ENCODE measurements at regions not wholly inside any gene's neighbourhood (a gene's known extent, or its start where the extent isn't known, plus 50 kb on each side); places are given as distances from the start of the nearest gene placed in this dataset.

GRCh38 chr13:99782669-99783068 is 188.9 kb downstream of the ZIC5 start:
- Histone ChIP-seq H3K4me1 (ENCODE audit: control insufficient read depth, insufficient read depth, low read length) (no peaks in the 10 kb centered on the region), H3K9me3 (ENCODE audit: control insufficient read depth, low read length) (no peaks in the 10 kb centered on the region), H3K9ac (ENCODE audit: low read length) (no peak overlapping the region), H3K27me3 (ENCODE audit: control insufficient read depth, insufficient read depth, low read length) (no peaks in the 10 kb centered on the region), H3K4me3 (ENCODE audit: low read length) (no peak overlapping the region), H3K36me3 (ENCODE audit: control insufficient read depth, insufficient read depth, low read length) (no peaks in the 10 kb centered on the region)

- H3K9ac ChIP-seq (ENCODE audit: low read length): no peak overlapping the region
- H3K36me3 ChIP-seq (ENCODE audit: control insufficient read depth, insufficient read depth, low read length): no peaks in the 10 kb centered on the region
- no peaks in the 10 kb centered on the region for H3K27me3 ChIP-seq (ENCODE audit: control insufficient read depth, insufficient read depth, low read length)
- H3K9me3 ChIP-seq (ENCODE audit: control insufficient read depth, low read length): no peaks in the 10 kb centered on the region
- H3K4me3 ChIP-seq (ENCODE audit: low read length): no peak overlapping the region
- H3K4me1 ChIP-seq (ENCODE audit: control insufficient read depth, insufficient read depth, low read length): no peaks in the 10 kb centered on the region
Measured at GRCh38 chr13:99778500-99778899, 193.1 kb downstream of the ZIC5 start.

GRCh38 chr13:99777873-99778272 is 193.7 kb downstream of the ZIC5 start:
- Histone ChIP-seq H3K4me3 (ENCODE audit: low read length) (no peak overlapping the region), H3K9ac (ENCODE audit: low read length) (no peak overlapping the region), H3K4me1 (ENCODE audit: control insufficient read depth, insufficient read depth, low read length) (no peaks in the 10 kb centered on the region), H3K36me3 (ENCODE audit: control insufficient read depth, insufficient read depth, low read length) (no peaks in the 10 kb centered on the region), H3K9me3 (ENCODE audit: control insufficient read depth, low read length) (no peaks in the 10 kb centered on the region), H3K27me3 (ENCODE audit: control insufficient read depth, insufficient read depth, low read length) (no peaks in the 10 kb centered on the region)

GRCh38 chr13:99774644-99775043 is 196.9 kb downstream of the ZIC5 start:
- Histone ChIP-seq H3K27me3 (ENCODE audit: control insufficient read depth, insufficient read depth, low read length) (no peaks in the 10 kb centered on the region), H3K9ac (ENCODE audit: low read length) (no peak overlapping the region), H3K4me3 (ENCODE audit: low read length) (no peak overlapping the region), H3K9me3 (ENCODE audit: control insufficient read depth, low read length) (no peaks in the 10 kb centered on the region), H3K4me1 (ENCODE audit: control insufficient read depth, insufficient read depth, low read length) (no peaks in the 10 kb centered on the region), H3K36me3 (ENCODE audit: control insufficient read depth, insufficient read depth, low read length) (no peaks in the 10 kb centered on the region)

- H3K36me3 ChIP-seq (ENCODE audit: control insufficient read depth, insufficient read depth, low read length): no peaks in the 10 kb centered on the region
- H3K27me3 ChIP-seq (ENCODE audit: control insufficient read depth, insufficient read depth, low read length): no peaks in the 10 kb centered on the region
- H3K4me3 ChIP-seq (ENCODE audit: low read length): no peak overlapping the region
- no peak overlapping the region for H3K9ac ChIP-seq (ENCODE audit: low read length)
- no peaks in the 10 kb centered on the region for H3K4me1 ChIP-seq (ENCODE audit: control insufficient read depth, insufficient read depth, low read length)
- no peaks in the 10 kb centered on the region for H3K9me3 ChIP-seq (ENCODE audit: control insufficient read depth, low read length)
Measured at GRCh38 chr13:99768986-99769385, 202.6 kb downstream of the ZIC5 start.

- Histone ChIP-seq H3K36me3 (ENCODE audit: control insufficient read depth, insufficient read depth, low read length) (no peaks in the 10 kb centered on the region), H3K27me3 (ENCODE audit: control insufficient read depth, insufficient read depth, low read length) (no peaks in the 10 kb centered on the region), H3K9me3 (ENCODE audit: control insufficient read depth, low read length) (no peaks in the 10 kb centered on the region), H3K4me3 (ENCODE audit: low read length) (no peak overlapping the region), H3K4me1 (ENCODE audit: control insufficient read depth, insufficient read depth, low read length) (no peaks in the 10 kb centered on the region), H3K9ac (ENCODE audit: low read length) (no peak overlapping the region)
Measured at GRCh38 chr13:99766641-99767045, 204.9 kb downstream of the ZIC5 start.

GRCh38 chr13:99765869-99766268 is 205.7 kb downstream of the ZIC5 start:
- H3K9ac ChIP-seq (ENCODE audit: low read length): no peak overlapping the region
- H3K9me3 ChIP-seq (ENCODE audit: control insufficient read depth, low read length): no peaks in the 10 kb centered on the region

GRCh38 chr13:99760456-99760855 is 211.1 kb downstream of the ZIC5 start:
- H3K27me3 ChIP-seq (ENCODE audit: control insufficient read depth, insufficient read depth, low read length): no peaks in the 10 kb centered on the region
- no peaks in the 10 kb centered on the region for H3K36me3 ChIP-seq (ENCODE audit: control insufficient read depth, insufficient read depth, low read length)
- no peaks in the 10 kb centered on the region for H3K9me3 ChIP-seq (ENCODE audit: control insufficient read depth, low read length)
- H3K4me1 ChIP-seq (ENCODE audit: control insufficient read depth, insufficient read depth, low read length): no peaks in the 10 kb centered on the region
- H3K4me3 ChIP-seq (ENCODE audit: low read length): no peak overlapping the region
- no peak overlapping the region for H3K9ac ChIP-seq (ENCODE audit: low read length)

More at GRCh38 chr13:99765869-99766268, 205.7 kb downstream of the ZIC5 start:
- Histone ChIP-seq H3K27me3 (ENCODE audit: control insufficient read depth, insufficient read depth, low read length) (no peaks in the 10 kb centered on the region), H3K4me3 (ENCODE audit: low read length) (no peak overlapping the region), H3K4me1 (ENCODE audit: control insufficient read depth, insufficient read depth, low read length) (no peaks in the 10 kb centered on the region), H3K36me3 (ENCODE audit: control insufficient read depth, insufficient read depth, low read length) (no peaks in the 10 kb centered on the region)

- Histone ChIP-seq H3K36me3 (ENCODE audit: control insufficient read depth, insufficient read depth, low read length) (no peaks in the 10 kb centered on the region), H3K9me3 (ENCODE audit: control insufficient read depth, low read length) (no peaks in the 10 kb centered on the region), H3K4me3 (ENCODE audit: low read length) (no peak overlapping the region), H3K27me3 (ENCODE audit: control insufficient read depth, insufficient read depth, low read length) (no peaks in the 10 kb centered on the region), H3K9ac (ENCODE audit: low read length) (no peak overlapping the region), H3K4me1 (ENCODE audit: control insufficient read depth, insufficient read depth, low read length) (no peaks in the 10 kb centered on the region)
Measured at GRCh38 chr13:99759163-99759552, 212.4 kb downstream of the ZIC5 start.

- H3K4me1 ChIP-seq (ENCODE audit: control insufficient read depth, insufficient read depth, low read length): no peaks in the 10 kb centered on the region
- no peak overlapping the region for H3K4me3 ChIP-seq (ENCODE audit: low read length)
- H3K36me3 ChIP-seq (ENCODE audit: control insufficient read depth, insufficient read depth, low read length): no peaks in the 10 kb centered on the region
- no peak overlapping the region for H3K9ac ChIP-seq (ENCODE audit: low read length)
- H3K9me3 ChIP-seq (ENCODE audit: control insufficient read depth, low read length): no peaks in the 10 kb centered on the region
- H3K27me3 ChIP-seq (ENCODE audit: control insufficient read depth, insufficient read depth, low read length): no peaks in the 10 kb centered on the region
Measured at GRCh38 chr13:99758460-99759162, 213.0 kb downstream of the ZIC5 start.

- Histone ChIP-seq H3K36me3 (ENCODE audit: control insufficient read depth, insufficient read depth, low read length) (no peaks in the 10 kb centered on the region), H3K4me3 (ENCODE audit: low read length) (no peak overlapping the region), H3K9me3 (ENCODE audit: control insufficient read depth, low read length) (no peaks in the 10 kb centered on the region), H3K27me3 (ENCODE audit: control insufficient read depth, insufficient read depth, low read length) (no peaks in the 10 kb centered on the region), H3K4me1 (ENCODE audit: control insufficient read depth, insufficient read depth, low read length) (no peaks in the 10 kb centered on the region), H3K9ac (ENCODE audit: low read length) (no peak overlapping the region)
Measured at GRCh38 chr13:99757756-99758459, 213.7 kb downstream of the ZIC5 start.

- Histone ChIP-seq H3K9ac (ENCODE audit: low read length) (no peak overlapping the region), H3K9me3 (ENCODE audit: control insufficient read depth, low read length) (no peaks in the 10 kb centered on the region), H3K27me3 (ENCODE audit: control insufficient read depth, insufficient read depth, low read length) (no peaks in the 10 kb centered on the region), H3K4me3 (ENCODE audit: low read length) (no peak overlapping the region), H3K36me3 (ENCODE audit: control insufficient read depth, insufficient read depth, low read length) (no peaks in the 10 kb centered on the region), H3K4me1 (ENCODE audit: control insufficient read depth, insufficient read depth, low read length) (no peaks in the 10 kb centered on the region)
Measured at GRCh38 chr13:99756281-99756680, 215.3 kb downstream of the ZIC5 start.

Measured in mucosa of stomach (tissue), 1 donor.